ENCODE measurements at regions not wholly inside any gene's neighbourhood (a gene's known extent, or its start where the extent isn't known, plus 50 kb on each side); places are given as distances from the start of the nearest gene placed in this dataset.
"Not testable (repeated sequence)": the region's sequence is repeated elsewhere in the genome, so short reads cannot be mapped to it uniquely, and the experiment has no call there.

DNA sequence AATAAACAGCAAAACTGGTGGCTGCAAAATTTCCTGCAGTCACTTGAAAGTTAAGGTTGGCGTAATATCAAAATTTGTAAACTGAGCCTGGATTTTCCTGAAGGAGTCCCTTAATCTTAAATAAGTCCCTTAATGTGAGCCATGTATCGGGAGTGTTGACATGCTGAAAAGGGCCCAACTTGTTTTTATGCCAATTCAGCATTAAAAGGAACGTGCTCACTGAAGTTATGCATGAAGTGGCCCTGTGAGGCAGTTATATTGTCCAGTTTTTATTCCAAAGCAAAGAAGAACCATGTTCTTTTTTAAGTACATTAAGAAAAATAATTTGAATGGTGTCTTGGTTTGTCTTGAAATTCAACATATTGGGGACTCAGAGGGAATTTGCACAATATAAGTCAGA, 1766.9 kb downstream of the SLITRK1 start:
- no peak for FAIRE-seq

DNA sequence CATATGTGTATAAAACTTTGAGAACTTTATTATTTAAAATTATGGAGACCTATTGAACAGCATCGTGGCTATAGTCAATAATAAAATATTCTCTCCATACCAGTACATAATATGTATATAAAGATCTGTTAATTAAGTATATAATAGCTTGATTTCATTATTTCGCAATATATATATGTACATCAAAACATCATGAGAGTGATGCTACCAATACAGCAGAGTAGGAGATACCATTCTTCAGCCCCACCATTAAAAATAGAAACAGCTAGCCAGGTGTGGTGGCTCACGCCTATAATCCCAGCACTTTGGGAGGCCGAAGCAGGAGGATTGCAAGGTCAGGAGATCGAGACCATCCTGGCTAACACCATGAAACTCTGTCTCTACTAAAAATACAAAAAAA, 1755.3 kb upstream of the SPRY2 start:
- no peak for FAIRE-seq

- FAIRE-seq = no peak
Observed at GRCh38 chr13:82092312-82092711, 1751.4 kb upstream of the SPRY2 start.

DNA sequence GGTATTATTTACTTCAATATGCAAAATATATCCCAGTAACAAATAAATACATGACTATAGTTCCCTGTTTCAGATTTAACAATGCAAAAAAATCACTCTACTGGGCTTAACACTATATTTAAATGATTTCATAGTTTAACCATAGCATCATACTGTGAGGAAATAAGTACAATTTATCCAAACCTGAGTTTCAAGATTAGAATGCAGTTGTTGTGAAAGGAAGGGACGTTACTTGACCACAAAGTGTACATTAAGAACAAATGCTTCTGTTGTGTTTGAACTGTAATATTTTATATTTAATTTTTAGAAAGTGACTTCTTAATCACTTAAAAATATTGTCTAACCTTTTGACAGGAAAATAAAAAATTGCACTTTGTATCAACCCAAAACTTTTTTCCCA, 1747.9 kb upstream of the SPRY2 start:
- FAIRE-seq = no peak

- FAIRE-seq = no peak
Observed at GRCh38 chr13:82076496-82076895, 1735.6 kb upstream of the SPRY2 start.

DNA sequence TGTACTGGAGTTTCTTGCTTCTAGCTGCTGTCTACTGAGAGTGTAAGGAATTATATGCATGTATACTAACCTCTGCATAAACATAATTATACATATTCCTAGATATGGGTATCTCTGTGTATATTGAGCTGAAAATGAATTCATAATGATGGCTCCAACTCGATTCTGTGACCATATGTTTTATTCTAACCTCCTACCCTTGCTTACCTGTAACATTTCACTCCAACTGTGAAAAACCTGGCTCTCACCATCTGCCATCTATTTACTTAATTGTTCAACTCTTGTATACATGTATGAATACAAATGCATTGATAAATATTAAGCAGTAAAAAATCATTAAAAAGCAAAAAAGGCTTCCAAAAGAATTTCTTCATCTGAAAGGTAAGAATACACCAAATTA, 1729.5 kb upstream of the SPRY2 start:
- no peak for FAIRE-seq

GRCh38 chr13:82062772-82063171, 1721.8 kb upstream of the SPRY2 start:
- no peak for FAIRE-seq

- no peak for FAIRE-seq
Observed at GRCh38 chr13:82058364-82058763, 1717.4 kb upstream of the SPRY2 start.

GRCh38 chr13:82045316-82045715, 1704.4 kb upstream of the SPRY2 start:
- FAIRE-seq = not testable (repeated sequence)

- FAIRE-seq = no peak
Observed at GRCh38 chr13:82036602-82037001, 1695.7 kb upstream of the SPRY2 start.

DNA sequence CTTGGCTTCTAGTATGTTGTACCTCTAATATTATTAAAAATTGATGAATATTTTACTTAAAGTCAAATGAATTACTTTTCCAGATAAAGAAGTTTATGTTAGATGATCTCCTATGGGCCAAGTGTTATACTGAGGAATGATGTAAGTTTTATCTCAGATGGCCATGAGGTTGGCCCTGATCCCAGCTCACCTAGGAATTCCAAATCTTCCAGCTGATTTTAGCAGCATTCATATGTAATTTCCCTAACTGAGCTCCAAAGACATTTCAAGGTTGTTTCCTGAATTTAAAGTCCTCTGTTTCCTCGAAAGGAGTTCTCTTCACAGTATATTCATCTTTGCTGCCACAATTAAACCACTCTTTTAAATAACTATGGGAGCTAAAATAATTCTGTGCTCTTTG, 1670.4 kb upstream of the SPRY2 start:
- FAIRE-seq = no peak

GRCh38 chr13:82010780-82011179, 1669.9 kb upstream of the SPRY2 start:
- FAIRE-seq = no peak

GRCh38 chr13:82002710-82003109, 1661.8 kb upstream of the SPRY2 start:
- FAIRE-seq = no peak

GRCh38 chr13:81995316-81995715, 1654.4 kb upstream of the SPRY2 start:
- no peak for FAIRE-seq

- FAIRE-seq = no peak
Observed at GRCh38 chr13:81990652-81991051, 1649.7 kb upstream of the SPRY2 start.

DNA sequence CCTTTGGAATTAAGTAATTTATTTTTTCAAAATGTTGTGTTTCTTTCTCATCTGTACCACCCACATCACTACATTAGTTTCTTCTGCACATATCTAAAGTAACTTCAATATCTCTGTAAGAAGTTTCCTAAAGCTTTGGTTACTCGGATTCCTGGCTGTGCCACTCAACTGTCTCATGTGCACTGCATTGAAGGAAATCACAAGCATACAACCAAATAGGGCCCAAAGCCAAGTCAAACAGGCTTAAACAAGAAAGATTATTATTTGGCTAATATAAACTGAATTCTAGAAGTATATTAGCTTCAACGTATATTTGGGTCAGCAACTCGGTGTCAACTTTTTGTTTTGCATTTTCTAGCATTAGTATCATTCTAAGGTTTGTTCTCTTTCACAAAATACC, 1647.6 kb upstream of the SPRY2 start:
- FAIRE-seq = no peak

DNA sequence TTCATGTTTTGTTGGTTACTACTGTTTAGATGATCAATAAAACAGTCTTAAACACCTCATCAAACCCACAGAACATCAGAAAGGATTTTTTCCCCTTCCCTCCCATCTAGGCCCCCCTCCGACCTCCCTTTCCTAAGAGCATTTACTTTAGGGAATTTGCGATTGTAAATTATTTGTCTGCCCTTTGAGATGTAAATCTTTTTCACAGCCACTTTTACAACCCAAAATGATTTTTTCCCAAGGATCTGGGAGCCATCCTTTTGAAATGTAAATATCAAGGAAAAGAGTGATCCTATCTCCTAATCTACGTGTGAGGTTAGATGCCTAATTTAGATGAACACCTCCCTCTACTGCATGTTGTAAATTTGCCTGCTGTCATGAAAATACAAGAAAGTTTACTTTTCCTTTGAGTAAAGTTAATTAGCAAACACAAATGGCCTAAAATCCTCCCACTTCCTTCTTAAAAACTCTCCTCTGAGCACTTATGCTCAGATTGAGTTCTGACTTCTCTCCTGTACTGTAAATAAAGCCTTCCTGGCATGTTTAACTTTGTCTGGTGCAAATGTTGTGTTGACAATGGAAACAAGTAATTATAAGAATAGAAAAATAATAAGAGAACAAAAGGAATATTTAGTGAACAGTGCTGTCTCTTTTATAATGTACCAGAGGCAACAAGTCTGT, 1646.9 kb upstream of the SPRY2 start:
- FAIRE-seq = no peak

DNA sequence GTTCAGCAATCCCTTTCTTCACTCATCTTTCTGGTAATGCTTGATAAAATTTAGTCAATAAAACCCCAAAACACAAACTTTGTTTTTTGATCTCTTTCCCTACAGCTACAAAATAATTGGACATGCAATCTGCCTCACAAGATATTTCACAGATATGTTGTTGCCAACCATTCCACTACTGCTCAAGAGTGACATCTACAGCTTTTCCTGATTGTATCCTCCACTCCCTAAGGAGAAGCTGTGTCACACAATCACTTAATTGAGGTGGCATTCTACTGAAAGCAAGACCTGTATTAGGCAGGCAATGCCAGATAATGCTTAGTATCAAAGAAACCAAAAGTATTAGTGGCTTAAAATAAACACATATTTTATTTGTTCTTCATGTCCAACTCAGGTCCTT, 1646.2 kb upstream of the SPRY2 start:
- no peak for FAIRE-seq

DNA sequence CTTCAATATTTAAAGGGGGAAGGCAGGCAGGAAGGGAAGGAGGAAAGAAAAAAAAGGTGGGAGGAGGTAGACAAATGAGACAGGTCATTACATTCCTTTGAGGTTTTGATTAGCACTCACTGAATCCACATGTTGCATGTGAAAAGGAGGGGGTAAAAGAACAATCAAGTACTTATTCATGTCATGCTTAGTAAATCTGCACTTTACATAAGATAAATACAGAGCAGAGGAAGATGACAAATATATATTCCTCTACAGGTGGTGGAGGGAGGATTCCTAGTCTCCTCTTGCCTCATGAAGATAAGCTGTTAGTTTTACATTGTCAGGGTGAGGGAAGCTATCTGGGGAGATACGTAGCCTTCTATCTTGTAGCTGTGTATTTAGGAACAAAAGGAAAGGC, 1645.4 kb upstream of the SPRY2 start:
- FAIRE-seq = no peak

GRCh38 chr13:81957121-81957520, 1616.2 kb upstream of the SPRY2 start:
- FAIRE-seq = no peak

DNA sequence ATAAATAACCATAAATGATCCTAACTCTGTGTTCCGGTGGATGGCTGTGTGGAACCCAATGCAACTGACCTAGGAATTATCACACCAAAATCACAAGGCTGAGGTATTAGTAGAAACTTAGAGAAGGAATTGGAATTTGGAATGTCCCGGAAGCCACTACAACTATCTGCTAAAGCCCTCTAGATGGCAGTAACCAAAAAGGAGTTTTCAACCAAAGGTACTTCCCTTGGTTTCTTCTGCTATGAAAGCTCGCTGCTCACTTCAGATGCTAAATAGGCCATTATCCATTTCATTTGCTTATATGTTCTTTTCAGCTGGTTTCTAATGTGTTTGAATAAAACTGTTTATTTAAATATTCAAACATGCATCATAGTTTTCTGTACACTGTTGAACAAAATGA, 1589.1 kb upstream of the SPRY2 start:
- FAIRE-seq = peak; percentile 81

- no peak for FAIRE-seq
Observed at GRCh38 chr13:81927347-81927746, 1586.4 kb upstream of the SPRY2 start.

DNA sequence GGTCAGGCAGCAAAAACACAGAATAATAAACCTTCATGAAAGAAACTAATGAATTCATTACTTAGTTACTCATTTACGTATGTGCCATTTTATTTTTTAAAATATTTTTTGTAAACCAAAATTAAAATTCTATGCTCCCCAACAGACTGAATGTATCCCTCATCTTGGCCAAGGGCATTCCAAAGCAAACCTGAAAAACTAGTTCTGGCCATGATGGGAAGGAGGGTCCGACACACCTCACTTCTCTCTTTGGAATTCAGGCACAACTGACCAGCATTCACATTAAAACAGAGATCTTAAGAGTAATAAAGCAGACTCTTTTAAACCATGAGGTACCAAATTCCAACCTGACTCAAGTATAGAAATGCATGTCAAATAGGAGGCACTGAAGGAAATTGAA, 1576.9 kb upstream of the SPRY2 start:
- no peak for FAIRE-seq

DNA sequence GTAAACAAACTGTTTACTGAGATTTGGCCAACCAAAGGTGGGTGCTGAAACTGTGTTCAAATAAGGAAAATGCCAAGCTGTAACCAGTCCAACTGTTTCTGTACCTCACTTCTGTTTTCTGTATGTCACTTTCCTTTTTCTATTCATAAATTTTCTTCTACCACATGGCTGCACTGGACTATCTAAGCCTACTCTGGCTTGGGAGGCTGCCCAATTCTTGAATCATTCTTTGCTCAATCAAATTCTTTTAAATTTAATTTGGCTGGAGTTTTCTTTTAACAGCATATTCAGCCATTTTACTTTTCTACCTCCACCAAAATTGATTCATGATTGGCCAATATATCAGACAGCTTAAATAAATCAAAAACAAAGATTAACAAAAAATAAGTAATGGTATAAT, 1575.5 kb upstream of the SPRY2 start:
- FAIRE-seq = no peak

- no peak for FAIRE-seq
Observed at GRCh38 chr13:81907787-81908372, 1567.0 kb upstream of the SPRY2 start.

Data from islet of Langerhans (tissue), 1 donor.